ENCODE measurements at regions not wholly inside any gene's neighbourhood (a gene's known extent, or its start where the extent isn't known, plus 50 kb on each side); places are given as distances from the start of the nearest gene placed in this dataset.

GRCh38 chr12:23098110-23098509 lies 473.1 kb downstream of the ETNK1 start:
- no peaks in the 10 kb centered on the region for H3K79me1 ChIP-seq (ENCODE audit: insufficient read depth, low read depth, low read length, poor library complexity, severe bottlenecking)
- no peak overlapping the region for H2BK5ac ChIP-seq (ENCODE audit: insufficient read length, low read length)
- Mint-ChIP-seq H3K27ac (no peak overlapping the region), H3K4me3 (no peak overlapping the region), H3K27me3 (ENCODE audit: low read depth) (no peaks in the 10 kb centered on the region), H3K9me3 (no peaks in the 10 kb centered on the region), H3K36me3 (ENCODE audit: insufficient read depth in 1 of 3, low read depth in 3 of 3) (no peaks in the 10 kb centered on the region), H3K4me1 (peaks cover 32 to 34% of the 10 kb centered on the region in 2 experiments)
- no peaks in the 10 kb centered on the region for H3K79me2 ChIP-seq (ENCODE audit: insufficient read depth, low read length)
- H3K4me1 ChIP-seq (ENCODE audit: insufficient read depth, low read length) = peaks cover 13% of the 10 kb centered on the region; the same call in 1 of the 2 replicates
- H2BK12ac ChIP-seq (ENCODE audit: insufficient read length, low read depth, low read length) = no peak overlapping the region
- H3K27ac ChIP-seq (ENCODE audit: insufficient read length, low read depth, low read length) = no peak overlapping the region
- H3K4ac ChIP-seq (ENCODE audit: low read depth, low read length) = no peak overlapping the region
- no peak overlapping the region for H3K23ac ChIP-seq (ENCODE audit: insufficient read length, low read depth, low read length)
- H3K14ac ChIP-seq (ENCODE audit: insufficient read depth, low read length) = no peak overlapping the region
- H2BK120ac ChIP-seq (ENCODE audit: low read depth, low read length, poor library complexity, severe bottlenecking) = no peak overlapping the region
- no CpG with 5 or more reads among the region's 5 CpGs for WGBS (ENCODE audit: extremely low coverage, insufficient read length, low lambda C conversion rate)
- no peak overlapping the region for H2AK5ac ChIP-seq (ENCODE audit: insufficient read length, low read length)
- H3K56ac ChIP-seq (ENCODE audit: insufficient read length, low read depth, low read length) = no peak overlapping the region
- H2BK20ac ChIP-seq (ENCODE audit: low read depth, low read length, poor library complexity, severe bottlenecking) = no peak overlapping the region
- H3T11ph ChIP-seq (ENCODE audit: low read length) = no peak overlapping the region
- no peak overlapping the region for H2AFZ ChIP-seq (ENCODE audit: low read length)
- H3K27me3 ChIP-seq (ENCODE audit: insufficient read depth, low read length) = no peaks in the 10 kb centered on the region
- H3K9ac ChIP-seq (ENCODE audit: extremely low read depth, insufficient read length, low read length) = no peak overlapping the region
- H4K20me1 ChIP-seq (ENCODE audit: control insufficient read depth, insufficient read depth, insufficient read length) = no peaks in the 10 kb centered on the region
- no peak overlapping the region for H3K4me2 ChIP-seq (ENCODE audit: insufficient read depth, insufficient read length, low read length)
- H2BK15ac ChIP-seq (ENCODE audit: low read depth, low read length) = no peak overlapping the region
- no peak for DNase-seq
- H4K91ac ChIP-seq (ENCODE audit: insufficient read length, low read depth, low read length) = no peak overlapping the region
- TF ChIP-seq CTCF (conservative IDR thresholded peaks at IDR 0.05) = no peak
- no peak overlapping the region for H4K5ac ChIP-seq (ENCODE audit: insufficient read length, low read depth, low read length)
- no peaks in the 10 kb centered on the region for H3K23me2 ChIP-seq (ENCODE audit: insufficient read length, low read depth, low read length, poor library complexity, severe bottlenecking)
- H3K18ac ChIP-seq (ENCODE audit: insufficient read length, low read depth, low read length) = no peak overlapping the region
- H4K8ac ChIP-seq (replicated peaks; ENCODE audit: insufficient read length, low read depth, low read length) = no peak overlapping the region
- H3K9me3 ChIP-seq (ENCODE audit: control insufficient read depth, low read depth, low read length) = no peaks in the 10 kb centered on the region
